PC-9 (cell line): ENCODE measurements at regions not wholly inside any gene's neighbourhood (a gene's known extent, or its start where the extent isn't known, plus 50 kb on each side); places are given as distances from the start of the nearest gene placed in this dataset.
"Not testable (repeated sequence)": the region's sequence is repeated elsewhere in the genome, so short reads cannot be mapped to it uniquely, and the experiment has no call there.

Source experiments
- BruUV-seq: library from RNA; stranded (reverse); fragments of 400-500 nt; replicated peaks from 2 replicates; lab custom pipeline; 2021; lab: Mats Ljungman, UMichigan
- CTCF ChIA-PET: fragments of 300-600 bp; sonication (Branson Sonifier 250); formaldehyde crosslinking; loops from one replicate; lab custom pipeline; 2022; ENCODE audit warnings: antibody characterized with exemption; lab: Charles Lee
- POLR2A ChIA-PET: fragments of 300-600 bp; sonication (Branson Sonifier 250); formaldehyde crosslinking; loops from one replicate; lab custom pipeline; 2022; ENCODE audit warnings: antibody characterized with exemption; ENCODE audit not compliant: unreplicated experiment; lab: Charles Lee
- DNase-seq, 2 experiments: peaks; one replicate each; pipeline versions ENCODE4 v3.0.0 to v3.0.0-alpha.2; 2015 to 2022; ENCODE audit warnings: mixed read lengths in 1 of 2
- H2AFZ ChIP-seq: fragments of 200-600 bp; sonication (generic); 2 replicates; pipeline ENCODE4 v1.8.1; 2017; ENCODE audit warnings: antibody characterized with exemption
- H3F3A ChIP-seq: fragments of 200-600 bp; sonication (generic); 2 replicates; pipeline ENCODE4 v1.8.1; 2017; ENCODE audit warnings: antibody characterized with exemption, mild to moderate bottlenecking, low read depth; ENCODE audit not compliant: insufficient read depth
- H3K27ac ChIP-seq: fragments of 200-600 bp; sonication (generic); 2 replicates; pipeline ENCODE4 v1.6.1; 2016; ENCODE audit warnings: mixed run types
- H3K27me3 ChIP-seq: fragments of 200-600 bp; sonication (generic); 2 replicates; pipeline ENCODE4 v1.6.1; 2016; ENCODE audit warnings: low read depth, mixed run types; ENCODE audit not compliant: insufficient read depth
- H3K36me3 ChIP-seq: fragments of 200-600 bp; sonication (generic); 2 replicates; pipeline ENCODE4 v1.6.1; 2016; ENCODE audit warnings: low read depth, mixed run types
- H3K4me1 ChIP-seq: fragments of 200-600 bp; sonication (generic); replicated peaks from 2 replicates; pipeline ENCODE4 v1.6.1; 2016; ENCODE audit warnings: mixed run types; ENCODE audit not compliant: insufficient read depth
- H3K4me2 ChIP-seq: fragments of 200-600 bp; sonication (generic); 2 replicates; pipeline ENCODE4 v1.6.1; 2017; ENCODE audit warnings: mixed run types
- H3K4me3 ChIP-seq: fragments of 200-600 bp; sonication (generic); 2 replicates; pipeline ENCODE4 v1.6.1; 2016; ENCODE audit warnings: mixed run types
- H3K79me2 ChIP-seq: fragments of 200-600 bp; sonication (generic); 2 replicates; pipeline ENCODE4 v1.6.1; 2017; ENCODE audit warnings: low read depth, mixed run types
- H3K9me2 ChIP-seq: fragments of 200-600 bp; sonication (generic); 2 replicates; pipeline ENCODE4 v1.8.1; 2017; ENCODE audit warnings: mild to moderate bottlenecking; ENCODE audit not compliant: insufficient read depth
- H3K9me3 ChIP-seq: fragments of 200-600 bp; sonication (generic); 2 replicates; pipeline ENCODE4 v1.8.1; 2016; ENCODE audit warnings: low read depth; ENCODE audit not compliant: insufficient read depth
- H4K20me1 ChIP-seq: fragments of 200-600 bp; sonication (generic); 2 replicates; pipeline ENCODE4 v1.8.1; 2017; ENCODE audit not compliant: insufficient read depth
- CTCF ChIP-seq: fragments of 200-600 bp; sonication (generic); conservative IDR thresholded peaks from 2 replicates; pipeline ENCODE4 v1.6.1; 2017; ENCODE audit warnings: mixed run types, antibody characterized with exemption, mild to moderate bottlenecking, moderate library complexity
- EZH2 ChIP-seq: fragments of 200-600 bp; sonication (generic); IDR thresholded peaks from 2 replicates; pipeline ENCODE4 v1.8.0; 2017; ENCODE audit warnings: antibody characterized with exemption, low read depth
- intact Hi-C: fragments of 100-400 bp; cut with micrococcal nuclease; formaldehyde crosslinking; loops from one replicate; pipeline ENCODE4 v1.10.0; 2022; ENCODE audit not compliant: unreplicated experiment

- H3F3A ChIP-seq: no peaks in the 10 kb centered on the region
- intact Hi-C loops: no loop called here
- peaks cover 28% of the 10 kb centered on the region for H3K4me1 ChIP-seq
- H3K9me3 ChIP-seq: no peaks in the 10 kb centered on the region; the same call in 1 of the 2 replicates
- no peaks in the 10 kb centered on the region for H3K9me2 ChIP-seq
- H2AFZ ChIP-seq: no peak overlapping the region
- TF ChIP-seq EZH2 (no peak), CTCF (no peak)
- no TSS peak for BruUV-seq
- no peak overlapping the region for H3K4me2 ChIP-seq
- no peaks in the 10 kb centered on the region for H3K36me3 ChIP-seq
- no peak overlapping the region for H3K4me3 ChIP-seq
- H3K27me3 ChIP-seq: no peaks in the 10 kb centered on the region
- no peak overlapping the region for H3K27ac ChIP-seq
- no peaks in the 10 kb centered on the region for H4K20me1 ChIP-seq
- no peak for DNase-seq
- CTCF ChIA-PET: no interaction called here
- POLR2A ChIA-PET: interaction anchor here (0.6 kb wide), 1 partner anchor 17 kb away, joined by 4 read pairs; no protein-coding TSS in a partner anchor
- H3K79me2 ChIP-seq: no peaks in the 10 kb centered on the region
These were observed 91.9 kb downstream of the FEM1C start for GRCh38 chr5:115452536-115453235.

GRCh38 chr5:115452083-115452482 lies 92.5 kb downstream of the FEM1C start:
- no peaks in the 10 kb centered on the region for H3K36me3 ChIP-seq
- intact Hi-C loops: no loop called here
- H3K9me3 ChIP-seq: no peaks in the 10 kb centered on the region; the same call in 1 of the 2 replicates
- no peaks in the 10 kb centered on the region for H3K79me2 ChIP-seq
- no peaks in the 10 kb centered on the region for H3K27me3 ChIP-seq
- ChIA-PET CTCF (no interaction called here), POLR2A (no interaction called here)
- TF ChIP-seq EZH2: no peak
- no peak for TF ChIP-seq CTCF
- no peak overlapping the region for H3K4me3 ChIP-seq
- no TSS peak for BruUV-seq
- H3K4me1 ChIP-seq: peaks cover 28% of the 10 kb centered on the region
- H3K9me2 ChIP-seq: no peaks in the 10 kb centered on the region
- H4K20me1 ChIP-seq: no peaks in the 10 kb centered on the region
- H3K4me2 ChIP-seq: no peak overlapping the region
- H2AFZ ChIP-seq: no peak overlapping the region
- no peak overlapping the region for H3K27ac ChIP-seq
- no peak for DNase-seq
- no peaks in the 10 kb centered on the region for H3F3A ChIP-seq

- no peak overlapping the region for H2AFZ ChIP-seq
- H3K4me2 ChIP-seq: no peak overlapping the region
- H3K4me3 ChIP-seq: no peak overlapping the region
- POLR2A ChIA-PET: no interaction called here
- H3K27me3 ChIP-seq: no peaks in the 10 kb centered on the region
- no TSS peak for BruUV-seq
- H4K20me1 ChIP-seq: no peaks in the 10 kb centered on the region
- no peaks in the 10 kb centered on the region for H3K9me2 ChIP-seq
- no peaks in the 10 kb centered on the region for H3F3A ChIP-seq
- CTCF ChIA-PET: no interaction called here
- peaks cover 24% of the 10 kb centered on the region for H3K4me1 ChIP-seq
- no peak for DNase-seq
- no peaks in the 10 kb centered on the region; the same call in 1 of the 2 replicates for H3K9me3 ChIP-seq
- intact Hi-C loops: no loop called here
- TF ChIP-seq EZH2 (no peak), CTCF (no peak)
- H3K27ac ChIP-seq: no peak overlapping the region
- H3K79me2 ChIP-seq: no peaks in the 10 kb centered on the region
- H3K36me3 ChIP-seq: no peaks in the 10 kb centered on the region
These were observed 93.8 kb downstream of the FEM1C start for GRCh38 chr5:115450741-115451140.

GRCh38 chr5:115448630-115449029 lies 95.9 kb downstream of the FEM1C start:
- H3K27ac ChIP-seq, H4K20me1 ChIP-seq, H3K79me2 ChIP-seq, POLR2A ChIA-PET, H3K4me1 ChIP-seq, H3K27me3 ChIP-seq, H3K4me2 ChIP-seq, H2AFZ ChIP-seq, DNase-seq, H3K9me3 ChIP-seq, intact Hi-C loops, H3K9me2 ChIP-seq, H3K4me3 ChIP-seq, H3K36me3 ChIP-seq, H3F3A ChIP-seq, BruUV-seq, CTCF ChIA-PET: not testable (repeated sequence)
